Keratinocyte (primary cell): ENCODE measurements at regions not wholly inside any gene's neighbourhood (a gene's known extent, or its start where the extent isn't known, plus 50 kb on each side); places are given as distances from the start of the nearest gene placed in this dataset.

ENCODE experiments used
- DNase-seq: peaks from one replicate; pipeline ENCODE4 v3.0.0-alpha.2; 2011; ENCODE audit warnings: low read depth, missing footprints, low spot score
- FAIRE-seq: peaks from 2 replicates; lab custom pipeline; 2011; peaks lifted over from hg19 to GRCh38; lab: Jason Lieb, UNC
- H2AFZ ChIP-seq: 2 replicates; pipeline ENCODE4 v1.6.0; 2012; ENCODE audit warnings: low read length, control low read depth, inconsistent platforms; ENCODE audit not compliant: control insufficient read depth
- H3K27ac ChIP-seq: 2 replicates; pipeline ENCODE4 v1.5.1; 2011; ENCODE audit warnings: low read length; ENCODE audit not compliant: control insufficient read depth, insufficient read depth
- H3K27me3 ChIP-seq: 3 replicates; pipeline ENCODE4 v1.6.0; 2011; ENCODE audit warnings: low read length; ENCODE audit not compliant: control insufficient read depth, insufficient read depth; ENCODE audit errors: extremely low read depth
- H3K36me3 ChIP-seq, 2 experiments: 2 replicates in 1 of 2; 3 replicates in 1 of 2; pipeline ENCODE4 v1.5.1; 2011; ENCODE audit warnings: low read length in 2 of 2, mild to moderate bottlenecking in 1 of 2; ENCODE audit not compliant: control insufficient read depth in 2 of 2, insufficient read depth in 2 of 2; ENCODE audit errors: extremely low read depth in 1 of 2
- H3K4me1 ChIP-seq: 3 replicates; pipeline ENCODE4 v1.5.1; 2011; ENCODE audit warnings: low read length; ENCODE audit not compliant: control insufficient read depth, insufficient read depth; ENCODE audit errors: extremely low read depth
- H3K4me2 ChIP-seq: 3 replicates; pipeline ENCODE4 v1.6.0; 2011; ENCODE audit warnings: low read depth, low read length; ENCODE audit not compliant: control insufficient read depth, insufficient read depth; ENCODE audit errors: extremely low read depth
- H3K4me3 ChIP-seq, 3 experiments: fragments of 200-600 bp in 1 of 3; sonication (generic) in 1 of 3; 2 replicates in 2 of 3; 3 replicates in 1 of 3; pipeline ENCODE4 v1.5.1; 2011 to 2016; ENCODE audit warnings: low read length in 3 of 3, mild to moderate bottlenecking in 3 of 3, control low read depth in 2 of 3, inconsistent platforms in 1 of 3, low read depth in 1 of 3, mixed read lengths in 1 of 3, mixed run types in 1 of 3, moderate library complexity in 1 of 3; ENCODE audit not compliant: control insufficient read depth in 2 of 3, insufficient read depth in 2 of 3; ENCODE audit errors: extremely low read depth in 1 of 3
- H3K79me2 ChIP-seq: 2 replicates; pipeline ENCODE4 v1.6.0; 2012; ENCODE audit warnings: low read length; ENCODE audit not compliant: control insufficient read depth, insufficient read depth
- H3K9ac ChIP-seq: 3 replicates; pipeline ENCODE4 v1.6.0; 2011; ENCODE audit warnings: low read length; ENCODE audit not compliant: control insufficient read depth, insufficient read depth; ENCODE audit errors: extremely low read depth
- H3K9me1 ChIP-seq: 3 replicates; pipeline ENCODE4 v1.6.0; 2011; ENCODE audit warnings: low read length; ENCODE audit not compliant: control insufficient read depth, insufficient read depth; ENCODE audit errors: extremely low read depth
- H3K9me3 ChIP-seq: 2 replicates; pipeline ENCODE4 v1.5.1; 2012; ENCODE audit warnings: low read depth, low read length; ENCODE audit not compliant: control insufficient read depth
- H4K20me1 ChIP-seq: 3 replicates; pipeline ENCODE4 v1.6.0; 2011; ENCODE audit warnings: low read length; ENCODE audit not compliant: control insufficient read depth, insufficient read depth; ENCODE audit errors: extremely low read depth
- EZH2 ChIP-seq: IDR thresholded peaks from one replicate; pipeline ENCODE4 v1.6.1; 2012; ENCODE audit warnings: inconsistent platforms, mild to moderate bottlenecking, low read length, moderate library complexity
- dilution Hi-C: fragments of 300-500 bp; cut with MboI; formaldehyde crosslinking; loops from one replicate; pipeline ENCODE4 v1.7.0; 2020; ENCODE audit warnings: low sequenced_read_pairs; ENCODE audit not compliant: extremely low pct_ligation_motif_present
- TF ChIP-seq, protein P1 (sequence below), 3 experiments: IDR thresholded peaks in 1 of 3; conservative IDR thresholded peaks in 1 of 3; optimal IDR thresholded peaks in 1 of 3; 2 replicates in 2 of 3; 3 replicates in 1 of 3; pipeline versions ENCODE3 to v1.5.1; 2011; ENCODE audit warnings: low read length in 3 of 3, mild to moderate bottlenecking in 3 of 3, moderate library complexity in 2 of 3, control low read depth in 1 of 3, inconsistent platforms in 1 of 3; ENCODE audit not compliant: insufficient read depth in 2 of 3; ENCODE audit errors: extremely low read depth in 1 of 3

- peaks cover 15% of the 10 kb centered on the region for H3K4me1 ChIP-seq
- no peak for FAIRE-seq
- dilution Hi-C loops, result no loop called here
- no peaks in the 10 kb centered on the region for H3K9me3 ChIP-seq
- no peak overlapping the region for H2AFZ ChIP-seq
- no peaks in the 10 kb centered on the region for H3K27me3 ChIP-seq
- no peak for TF ChIP-seq EZH2
- TF ChIP-seq, protein P1, sequence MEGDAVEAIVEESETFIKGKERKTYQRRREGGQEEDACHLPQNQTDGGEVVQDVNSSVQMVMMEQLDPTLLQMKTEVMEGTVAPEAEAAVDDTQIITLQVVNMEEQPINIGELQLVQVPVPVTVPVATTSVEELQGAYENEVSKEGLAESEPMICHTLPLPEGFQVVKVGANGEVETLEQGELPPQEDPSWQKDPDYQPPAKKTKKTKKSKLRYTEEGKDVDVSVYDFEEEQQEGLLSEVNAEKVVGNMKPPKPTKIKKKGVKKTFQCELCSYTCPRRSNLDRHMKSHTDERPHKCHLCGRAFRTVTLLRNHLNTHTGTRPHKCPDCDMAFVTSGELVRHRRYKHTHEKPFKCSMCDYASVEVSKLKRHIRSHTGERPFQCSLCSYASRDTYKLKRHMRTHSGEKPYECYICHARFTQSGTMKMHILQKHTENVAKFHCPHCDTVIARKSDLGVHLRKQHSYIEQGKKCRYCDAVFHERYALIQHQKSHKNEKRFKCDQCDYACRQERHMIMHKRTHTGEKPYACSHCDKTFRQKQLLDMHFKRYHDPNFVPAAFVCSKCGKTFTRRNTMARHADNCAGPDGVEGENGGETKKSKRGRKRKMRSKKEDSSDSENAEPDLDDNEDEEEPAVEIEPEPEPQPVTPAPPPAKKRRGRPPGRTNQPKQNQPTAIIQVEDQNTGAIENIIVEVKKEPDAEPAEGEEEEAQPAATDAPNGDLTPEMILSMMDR (optimal IDR thresholded peaks at IDR 0.05 in 1 of 3, IDR thresholded peaks at IDR 0.05 in 1 of 3, conservative IDR thresholded peaks at IDR 0.05 in 1 of 3; ENCODE audit: extremely low read depth in 1 of 3, insufficient read depth in 2 of 3, low read length in 3 of 3), result no peak
- H3K9me1 ChIP-seq, result no peaks in the 10 kb centered on the region
- DNase-seq, result no peak
- H3K27ac ChIP-seq, result no peak overlapping the region
- no peaks in the 10 kb centered on the region for H3K36me3 ChIP-seq
- no peak overlapping the region for H3K4me3 ChIP-seq
- H3K79me2 ChIP-seq, result no peaks in the 10 kb centered on the region
- no peaks in the 10 kb centered on the region for H4K20me1 ChIP-seq
- H3K9ac ChIP-seq, result no peak overlapping the region
- H3K4me2 ChIP-seq, result no peak overlapping the region
Observed at GRCh38 chr15:58302832-58303231, 129.0 kb upstream of the LIPC start.

GRCh38 chr15:58303236-58303635 is 128.6 kb upstream of the LIPC start:
- H3K36me3 ChIP-seq, result no peaks in the 10 kb centered on the region
- no peak overlapping the region for H3K9ac ChIP-seq
- no peak overlapping the region for H3K4me3 ChIP-seq
- dilution Hi-C loops, result no loop called here
- no peak for TF ChIP-seq EZH2
- TF ChIP-seq, protein P1 (optimal IDR thresholded peaks at IDR 0.05 in 1 of 3, IDR thresholded peaks at IDR 0.05 in 1 of 3, conservative IDR thresholded peaks at IDR 0.05 in 1 of 3; ENCODE audit: extremely low read depth in 1 of 3, insufficient read depth in 2 of 3, low read length in 3 of 3), result no peak
- H3K79me2 ChIP-seq, result no peaks in the 10 kb centered on the region
- no peak overlapping the region for H2AFZ ChIP-seq
- DNase-seq, result no peak
- H3K9me3 ChIP-seq, result no peaks in the 10 kb centered on the region
- no peaks in the 10 kb centered on the region for H4K20me1 ChIP-seq
- H3K9me1 ChIP-seq, result no peaks in the 10 kb centered on the region
- no peaks in the 10 kb centered on the region for H3K27me3 ChIP-seq
- H3K4me1 ChIP-seq, result peaks cover 15% of the 10 kb centered on the region
- no peak for FAIRE-seq
- no peak overlapping the region for H3K27ac ChIP-seq
- no peak overlapping the region for H3K4me2 ChIP-seq
